ENCODE measurements at regions not wholly inside any gene's neighbourhood (a gene's known extent, or its start where the extent isn't known, plus 50 kb on each side); places are given as distances from the start of the nearest gene placed in this dataset.
"Not testable (repeated sequence)": the region's sequence is repeated elsewhere in the genome, so short reads cannot be mapped to it uniquely, and the experiment has no call there.

GRCh38 chr11:67768001-67768730, 93.7 kb upstream of the ALDH3B2 start:
- DNase-seq (ENCODE audit: low read depth), result not testable (repeated sequence)

DNA sequence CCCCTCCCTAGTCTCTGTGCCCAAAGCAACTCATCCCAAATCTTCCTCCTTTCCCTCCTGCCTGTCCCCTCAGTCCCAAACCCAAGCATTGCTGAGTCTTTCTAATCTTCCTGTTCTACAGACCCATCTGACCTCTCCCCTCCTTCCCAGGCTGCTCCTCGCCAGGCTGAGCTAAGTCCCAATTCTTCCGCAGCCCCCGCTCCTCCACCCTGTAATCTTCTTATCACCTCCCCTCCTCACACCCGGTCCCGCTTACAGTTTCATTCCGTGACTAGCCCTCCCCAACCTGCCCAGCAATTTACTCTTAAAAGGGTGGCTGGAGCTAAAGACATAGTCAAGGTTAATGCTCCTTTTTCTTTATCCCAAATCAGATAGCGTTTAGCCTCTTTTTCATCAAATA, 86.8 kb upstream of the ALDH3B2 start:
- DNase-seq (ENCODE audit: low read depth), result not testable (repeated sequence)

DNA sequence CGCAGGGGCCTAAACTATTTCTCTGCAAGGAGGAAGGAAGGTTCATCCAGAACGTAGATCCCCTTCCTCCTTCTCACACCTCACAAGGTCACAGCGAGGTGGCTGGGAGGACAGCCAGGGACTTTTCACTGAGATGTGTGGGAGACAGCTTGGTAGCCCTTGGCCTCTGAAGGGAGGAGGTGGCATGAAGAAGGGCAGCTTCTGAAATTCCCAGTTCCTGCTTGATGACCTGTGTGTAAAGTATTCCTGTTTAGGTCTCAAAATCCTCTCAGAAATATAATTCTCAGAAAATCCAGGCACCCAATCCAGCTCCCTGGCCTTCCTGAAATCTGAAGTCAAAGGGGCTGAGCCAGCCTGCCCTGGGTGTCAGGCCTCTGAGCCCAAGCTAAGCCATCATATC, 84.9 kb upstream of the ALDH3B2 start:
- not testable (repeated sequence) for DNase-seq (ENCODE audit: low read depth)

GRCh38 chr11:67758467-67758866, 84.0 kb upstream of the ALDH3B2 start:
- DNase-seq (ENCODE audit: low read depth), result not testable (repeated sequence)

DNA sequence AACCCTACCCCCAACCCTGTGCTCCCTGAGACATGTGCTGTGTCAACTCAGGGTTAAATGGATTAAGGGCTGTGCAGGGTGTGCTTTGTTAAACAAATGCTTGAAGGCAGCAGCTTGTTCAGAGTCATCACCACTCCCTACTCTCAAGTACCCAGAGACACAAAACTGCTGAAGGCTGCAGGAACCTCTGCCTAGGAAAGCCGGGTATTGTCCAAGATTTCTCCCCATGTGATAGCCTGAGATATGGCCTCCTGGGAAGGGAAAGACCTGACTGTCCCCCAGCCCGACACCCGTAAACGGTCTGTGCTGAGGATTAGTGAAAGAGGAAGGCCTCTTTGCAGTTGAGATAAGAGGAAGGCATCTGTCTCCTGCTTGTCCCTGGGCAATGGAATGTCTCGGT, 83.6 kb upstream of the ALDH3B2 start:
- not testable (repeated sequence) for DNase-seq (ENCODE audit: low read depth)

DNA sequence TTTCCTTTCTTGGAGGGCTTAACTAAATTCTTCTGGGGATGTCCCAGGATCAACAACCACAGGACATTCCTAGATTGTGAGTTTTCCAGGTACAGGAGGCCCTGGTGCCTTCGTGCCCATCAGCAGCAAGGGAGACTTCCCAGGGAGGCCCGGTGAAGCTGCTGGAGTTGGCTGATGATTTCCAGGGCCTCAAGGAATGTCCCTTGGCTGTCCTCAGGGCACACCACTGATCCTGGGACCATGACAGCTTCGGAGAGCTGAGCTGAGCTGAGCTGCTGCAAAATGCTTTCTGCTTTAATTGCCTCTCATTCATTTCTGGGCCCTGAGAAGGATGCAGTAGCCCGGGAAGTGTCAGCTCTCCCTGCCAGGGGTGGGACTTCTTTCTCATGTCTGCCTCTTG, 79.4 kb upstream of the ALDH3B2 start:
- not testable (repeated sequence) for DNase-seq (ENCODE audit: low read depth)

- DNase-seq (ENCODE audit: low read depth), result no peak
Observed at GRCh38 chr11:67745181-67745726, 70.8 kb upstream of the ALDH3B2 start.

GRCh38 chr11:67744231-67744630, 69.8 kb upstream of the ALDH3B2 start:
- not testable (repeated sequence) for DNase-seq (ENCODE audit: low read depth)

- not testable (repeated sequence) for DNase-seq (ENCODE audit: low read depth)
Observed at GRCh38 chr11:67738231-67738630, 63.8 kb upstream of the ALDH3B2 start.

DNA sequence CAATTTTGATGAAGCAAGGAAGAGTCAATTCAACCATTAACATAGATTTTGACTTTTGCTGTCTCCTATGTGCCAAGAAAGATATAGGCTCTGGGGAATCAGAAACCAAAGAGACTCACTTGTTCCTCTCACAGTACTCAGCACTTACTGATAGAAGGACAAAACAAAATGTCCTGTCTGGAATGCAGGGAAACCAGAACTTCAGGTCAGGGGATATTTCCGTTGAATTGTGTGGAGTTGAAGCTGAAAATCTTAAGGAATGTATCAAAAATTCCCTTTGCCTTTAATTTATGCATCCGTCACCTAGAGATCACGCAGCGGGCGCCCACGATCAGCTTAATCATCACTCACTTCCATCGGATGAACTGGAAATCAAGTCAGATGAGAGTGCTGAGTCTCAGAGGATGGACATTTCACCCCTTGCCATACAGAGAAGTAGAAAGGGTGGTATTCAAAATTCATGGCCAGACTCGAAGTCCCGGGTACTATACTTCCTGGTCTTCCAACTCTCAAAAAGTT, 63.2 kb upstream of the ALDH3B2 start:
- DNase-seq (ENCODE audit: low read depth), result not testable (repeated sequence)

GRCh38 chr11:67732045-67732787, 57.8 kb upstream of the ALDH3B2 start:
- DNase-seq (ENCODE audit: low read depth), result peak; percentile 27

DNA sequence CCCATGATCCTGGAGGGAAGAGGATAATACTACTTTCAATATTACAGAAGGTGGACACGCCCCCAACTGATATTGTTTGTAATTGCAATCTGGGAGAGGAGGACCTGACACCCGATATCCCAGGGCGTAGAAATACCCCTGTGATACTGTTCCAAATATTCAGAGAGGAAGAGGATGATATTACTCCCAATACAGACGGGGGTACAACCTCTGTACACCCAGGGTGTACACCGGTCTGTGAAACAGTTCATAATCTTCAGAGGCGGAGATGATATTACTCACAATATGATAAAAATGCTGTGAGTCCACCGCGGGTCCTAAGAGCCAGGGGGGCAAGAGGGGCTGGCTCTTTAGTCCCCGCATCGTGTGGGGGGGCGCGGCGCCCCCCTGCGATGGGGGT, 57.2 kb upstream of the ALDH3B2 start:
- no peak for DNase-seq (ENCODE audit: low read depth)

DNA sequence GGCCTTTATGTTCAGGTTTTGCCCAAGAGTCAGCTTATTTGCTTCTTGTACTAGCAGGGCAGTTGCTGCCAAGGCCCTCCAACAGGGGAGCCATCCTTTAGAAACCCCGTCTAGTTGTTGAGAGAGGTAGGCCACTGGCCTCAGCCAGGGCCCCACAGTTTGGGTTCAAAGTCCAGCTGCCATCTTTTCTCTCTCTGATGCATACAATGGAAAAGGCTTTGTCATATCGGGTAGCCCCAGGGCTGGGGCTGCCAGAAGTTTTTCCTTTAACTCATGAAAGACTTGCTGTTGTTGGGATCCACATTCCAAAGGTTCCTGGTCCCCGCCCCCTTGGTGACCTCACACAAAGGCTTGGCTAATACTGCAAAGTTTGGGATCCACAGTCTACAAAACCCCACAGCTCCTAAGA, 53.7 kb upstream of the ALDH3B2 start:
- DNase-seq (ENCODE audit: low read depth), result not testable (repeated sequence)

DNA sequence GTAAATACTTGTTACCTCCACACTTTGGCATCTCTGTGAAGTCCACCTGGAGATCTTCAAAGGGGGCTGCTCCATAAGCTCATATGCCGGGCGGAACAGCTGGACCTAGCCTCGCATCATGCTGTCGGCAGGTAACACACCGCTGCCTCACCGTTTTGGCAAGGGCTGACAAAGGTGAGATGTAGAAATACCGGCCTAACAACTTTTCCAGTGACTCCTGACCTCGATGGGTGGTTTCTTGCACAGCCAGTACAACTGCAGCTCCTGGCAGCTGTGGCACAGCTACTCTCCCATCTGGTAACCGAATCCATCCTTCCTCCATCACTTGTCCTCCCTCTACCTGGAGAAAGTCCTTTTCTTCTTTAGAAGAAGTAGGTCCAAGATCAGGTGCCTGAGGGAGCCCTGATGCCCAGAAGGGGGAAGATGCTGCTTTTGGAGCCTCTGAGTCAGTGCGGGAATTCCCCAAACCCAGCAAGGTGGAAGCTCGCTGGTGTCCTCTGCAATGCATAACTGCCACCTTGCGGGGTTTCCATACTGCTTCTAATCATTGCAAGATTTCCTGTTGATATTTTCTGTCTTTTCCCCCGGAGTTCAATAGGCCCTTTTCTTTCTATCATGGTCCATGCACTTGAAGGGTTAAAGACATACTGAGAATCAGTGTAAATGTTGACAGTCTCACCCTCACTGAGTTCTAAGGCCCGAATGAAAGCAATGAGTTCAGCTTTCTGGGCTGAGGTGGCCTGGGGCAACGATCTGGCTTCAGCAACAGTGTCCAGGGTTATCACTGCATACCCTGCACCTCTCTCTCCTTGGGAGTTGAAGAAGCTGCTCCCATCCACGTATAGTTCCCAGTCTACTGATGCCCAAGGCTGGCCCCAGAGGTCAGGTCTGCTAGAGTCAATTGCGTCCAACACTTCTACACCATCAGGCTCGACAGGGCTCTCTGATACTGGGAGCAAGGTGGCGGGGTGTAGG, 52.9 kb upstream of the ALDH3B2 start:
- DNase-seq (ENCODE audit: low read depth), result not testable (repeated sequence)

All from stimulated activated CD8-positive, alpha-beta memory T cell treated with anti-CD3 and anti-CD28 coated beads, Interleukin-15, amount 100 ng/mL, for 1 hour (primary cell).